ENCODE measurements at regions not wholly inside any gene's neighbourhood (a gene's known extent, or its start where the extent isn't known, plus 50 kb on each side); places are given as distances from the start of the nearest gene placed in this dataset.

GRCh38 chr2:200252265-200253067, 54.0 kb upstream of the SPATS2L start:
- Histone ChIP-seq H3K4me3 (no peak overlapping the region), H3K36me3 (no peaks in the 10 kb centered on the region), H3K27me3 (no peaks in the 10 kb centered on the region), H3K9me3 (no peaks in the 10 kb centered on the region), H3K4me1 (ENCODE audit: insufficient read depth) (peaks cover 4% of the 10 kb centered on the region), H3K27ac (no peak overlapping the region)
- WGBS, 3 donors = 26 to 29% (median 28%) methylated on average over 8 of the region's 8 CpGs
- DNase-seq = no peak
- TF ChIP-seq, protein P1, sequence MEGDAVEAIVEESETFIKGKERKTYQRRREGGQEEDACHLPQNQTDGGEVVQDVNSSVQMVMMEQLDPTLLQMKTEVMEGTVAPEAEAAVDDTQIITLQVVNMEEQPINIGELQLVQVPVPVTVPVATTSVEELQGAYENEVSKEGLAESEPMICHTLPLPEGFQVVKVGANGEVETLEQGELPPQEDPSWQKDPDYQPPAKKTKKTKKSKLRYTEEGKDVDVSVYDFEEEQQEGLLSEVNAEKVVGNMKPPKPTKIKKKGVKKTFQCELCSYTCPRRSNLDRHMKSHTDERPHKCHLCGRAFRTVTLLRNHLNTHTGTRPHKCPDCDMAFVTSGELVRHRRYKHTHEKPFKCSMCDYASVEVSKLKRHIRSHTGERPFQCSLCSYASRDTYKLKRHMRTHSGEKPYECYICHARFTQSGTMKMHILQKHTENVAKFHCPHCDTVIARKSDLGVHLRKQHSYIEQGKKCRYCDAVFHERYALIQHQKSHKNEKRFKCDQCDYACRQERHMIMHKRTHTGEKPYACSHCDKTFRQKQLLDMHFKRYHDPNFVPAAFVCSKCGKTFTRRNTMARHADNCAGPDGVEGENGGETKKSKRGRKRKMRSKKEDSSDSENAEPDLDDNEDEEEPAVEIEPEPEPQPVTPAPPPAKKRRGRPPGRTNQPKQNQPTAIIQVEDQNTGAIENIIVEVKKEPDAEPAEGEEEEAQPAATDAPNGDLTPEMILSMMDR (IDR thresholded peaks at IDR 0.05) = no peak
- TF ChIP-seq POLR2A (IDR thresholded peaks at IDR 0.05) (no peak), EP300 (IDR thresholded peaks at IDR 0.05) (no peak)
- intact Hi-C loops (cut with DNase I) = no loop called here

DNA sequence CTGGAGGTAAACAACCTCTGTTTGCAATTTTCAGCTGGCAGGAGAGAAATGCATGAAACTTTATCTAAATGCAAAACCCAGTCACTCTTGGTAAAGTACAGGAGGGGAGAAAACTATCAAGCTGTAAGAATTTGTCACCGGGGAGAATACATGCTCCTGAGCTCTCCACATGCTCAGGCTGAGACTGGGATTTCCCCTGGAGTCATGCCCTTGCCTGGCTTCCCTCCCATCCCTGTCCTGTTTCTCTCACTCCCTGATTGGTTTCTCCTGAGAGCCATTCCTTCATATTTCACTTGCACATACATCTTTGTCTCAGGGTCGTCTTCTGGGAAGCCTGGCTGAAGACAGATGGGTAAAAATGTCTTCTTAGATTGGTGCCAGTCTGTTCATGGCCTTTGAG, 52.9 kb upstream of the SPATS2L start:
- H3K27ac ChIP-seq = no peak overlapping the region
- TF ChIP-seq POLR2A (IDR thresholded peaks at IDR 0.05) (no peak), EP300 (IDR thresholded peaks at IDR 0.05) (no peak)
- TF ChIP-seq, protein P1 (IDR thresholded peaks at IDR 0.05) = no peak
- H3K4me1 ChIP-seq (ENCODE audit: insufficient read depth) = peaks cover 4% of the 10 kb centered on the region
- no peaks in the 10 kb centered on the region for H3K27me3 ChIP-seq
- no peak overlapping the region for H3K4me3 ChIP-seq
- H3K9me3 ChIP-seq = no peaks in the 10 kb centered on the region
- H3K36me3 ChIP-seq = no peaks in the 10 kb centered on the region
- intact Hi-C loops (cut with DNase I) = no loop called here
- 32 to 42% (median 40%) methylated on average over 2 of the region's 2 CpGs for WGBS, 3 donors
- no peak for DNase-seq

DNA sequence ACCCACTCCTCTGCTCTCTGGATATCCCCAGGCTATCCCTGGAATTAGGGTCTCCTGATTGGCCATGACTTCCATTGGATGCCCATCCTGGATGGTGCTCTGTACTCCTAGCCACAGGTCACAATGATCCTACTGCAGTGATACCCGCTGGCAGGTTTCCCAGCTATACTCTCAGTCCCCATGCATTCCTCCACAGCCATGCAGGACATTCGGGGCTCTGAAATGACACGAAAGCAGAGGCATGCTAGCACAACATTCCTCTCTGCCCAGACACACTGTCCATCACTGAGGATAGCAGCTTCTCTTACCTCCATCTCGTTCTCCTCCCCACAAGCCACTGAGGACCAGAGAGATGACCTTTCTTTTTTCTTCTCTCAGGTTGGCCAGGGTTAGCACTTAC, 51.7 kb upstream of the SPATS2L start:
- Histone ChIP-seq H3K36me3 (no peaks in the 10 kb centered on the region), H3K27me3 (no peaks in the 10 kb centered on the region), H3K27ac (no peak overlapping the region), H3K4me1 (ENCODE audit: insufficient read depth) (peaks cover 4% of the 10 kb centered on the region), H3K4me3 (no peak overlapping the region), H3K9me3 (no peaks in the 10 kb centered on the region)
- 89 to 95% (median 91%) methylated on average over 4 of the region's 4 CpGs for WGBS, 3 donors
- no peak for TF ChIP-seq EP300 (IDR thresholded peaks at IDR 0.05)
- TF ChIP-seq, protein P1 (IDR thresholded peaks at IDR 0.05) = no peak
- no peak for TF ChIP-seq POLR2A (IDR thresholded peaks at IDR 0.05)
- intact Hi-C loops (cut with DNase I) = no loop called here
- no peak for DNase-seq

- 82 to 91% (median 88%) methylated on average over 3 of the region's 3 CpGs for WGBS, 3 donors
- no peaks in the 10 kb centered on the region for H3K36me3 ChIP-seq
- intact Hi-C loops (cut with DNase I) = no loop called here
These were observed 50.9 kb upstream of the SPATS2L start for GRCh38 chr2:200255549-200255948.

More at GRCh38 chr2:200255549-200255948, 50.9 kb upstream of the SPATS2L start:
- Histone ChIP-seq H3K27me3 (no peaks in the 10 kb centered on the region), H3K4me1 (ENCODE audit: insufficient read depth) (peaks cover 4% of the 10 kb centered on the region), H3K4me3 (no peak overlapping the region), H3K27ac (no peak overlapping the region), H3K9me3 (no peaks in the 10 kb centered on the region)
- TF ChIP-seq EP300 (IDR thresholded peaks at IDR 0.05) (no peak), POLR2A (IDR thresholded peaks at IDR 0.05) (no peak)
- TF ChIP-seq, protein P1 (IDR thresholded peaks at IDR 0.05) = no peak
- DNase-seq = no peak
